Adipocyte (in vitro differentiated cells): ENCODE measurements at regions not wholly inside any gene's neighbourhood (a gene's known extent, or its start where the extent isn't known, plus 50 kb on each side); places are given as distances from the start of the nearest gene placed in this dataset.

Experiments used
- DNase-seq: peaks from one replicate; pipeline ENCODE4 v3.0.0-alpha.2; 2015; ENCODE audit warnings: low read depth
- H3K27me3 ChIP-seq: replicated peaks from 2 replicates; pipeline ENCODE4 v1.7.0; 2013; ENCODE audit warnings: mild to moderate bottlenecking, low read length, moderate library complexity; ENCODE audit not compliant: control insufficient read depth, insufficient read depth
- H3K36me3 ChIP-seq: 2 replicates; pipeline ENCODE4 v1.7.0; 2013; ENCODE audit warnings: low read length, mild to moderate bottlenecking, moderate library complexity; ENCODE audit not compliant: control insufficient read depth, insufficient read depth, severe bottlenecking
- H3K4me1 ChIP-seq: 2 replicates; pipeline ENCODE4 v1.7.0; 2013; ENCODE audit warnings: mild to moderate bottlenecking, low read length, moderate library complexity; ENCODE audit not compliant: control insufficient read depth, insufficient read depth
- H3K4me3 ChIP-seq: 2 replicates; pipeline ENCODE4 v1.7.0; 2013; ENCODE audit warnings: mild to moderate bottlenecking, low read length, moderate library complexity
- H3K9ac ChIP-seq: 2 replicates; pipeline ENCODE4 v1.7.0; 2013; ENCODE audit warnings: mild to moderate bottlenecking, low read length, moderate library complexity
- H3K9me3 ChIP-seq: 2 replicates; pipeline ENCODE4 v1.7.0; 2013; ENCODE audit warnings: mild to moderate bottlenecking, low read length, moderate library complexity; ENCODE audit not compliant: control insufficient read depth

- no peaks in the 10 kb centered on the region for H3K27me3 ChIP-seq
- no peak for DNase-seq
- H3K9me3 ChIP-seq, result no peaks in the 10 kb centered on the region
- H3K4me1 ChIP-seq, result no peaks in the 10 kb centered on the region
- no peak overlapping the region for H3K9ac ChIP-seq
- H3K4me3 ChIP-seq, result no peak overlapping the region
- H3K36me3 ChIP-seq, result no peaks in the 10 kb centered on the region
Measured at GRCh38 chr4:182042945-182043344, 200.3 kb upstream of the TENM3 start.

- Histone ChIP-seq H3K9ac (no peak overlapping the region), H3K4me3 (no peak overlapping the region), H3K36me3 (no peaks in the 10 kb centered on the region), H3K4me1 (no peaks in the 10 kb centered on the region), H3K27me3 (no peaks in the 10 kb centered on the region), H3K9me3 (no peaks in the 10 kb centered on the region)
- DNase-seq, result no peak
Measured at GRCh38 chr4:182048871-182049270, 194.3 kb upstream of the TENM3 start.

GRCh38 chr4:182056866-182057265 is 186.3 kb upstream of the TENM3 start:
- H3K4me3 ChIP-seq, result no peak overlapping the region
- no peak for DNase-seq
- H3K4me1 ChIP-seq, result no peaks in the 10 kb centered on the region
- no peaks in the 10 kb centered on the region for H3K36me3 ChIP-seq
- H3K27me3 ChIP-seq, result no peaks in the 10 kb centered on the region
- no peak overlapping the region for H3K9ac ChIP-seq
- no peaks in the 10 kb centered on the region for H3K9me3 ChIP-seq

- Histone ChIP-seq H3K9me3 (no peaks in the 10 kb centered on the region), H3K27me3 (no peaks in the 10 kb centered on the region), H3K4me3 (peak overlapping the region; percentile 37), H3K4me1 (peaks cover 16% of the 10 kb centered on the region), H3K36me3 (no peaks in the 10 kb centered on the region), H3K9ac (peak overlapping the region; percentile 27)
- peak; percentile 1 for DNase-seq
Measured at GRCh38 chr4:182062458-182062857, 180.7 kb upstream of the TENM3 start.

GRCh38 chr4:182062936-182063335 is 180.3 kb upstream of the TENM3 start:
- H3K27me3 ChIP-seq, result no peaks in the 10 kb centered on the region
- H3K36me3 ChIP-seq, result no peaks in the 10 kb centered on the region
- peak overlapping the region; percentile 37 for H3K4me3 ChIP-seq
- H3K4me1 ChIP-seq, result peaks cover 16% of the 10 kb centered on the region
- H3K9me3 ChIP-seq, result no peaks in the 10 kb centered on the region
- peak overlapping the region; percentile 27 for H3K9ac ChIP-seq
- DNase-seq, result peak; percentile 75

- Histone ChIP-seq H3K9ac (no peak overlapping the region), H3K36me3 (no peaks in the 10 kb centered on the region), H3K27me3 (no peaks in the 10 kb centered on the region), H3K4me3 (no peak overlapping the region), H3K4me1 (peaks cover 16% of the 10 kb centered on the region), H3K9me3 (no peaks in the 10 kb centered on the region)
- DNase-seq, result no peak
Measured at GRCh38 chr4:182063651-182064050, 179.6 kb upstream of the TENM3 start.

GRCh38 chr4:182065255-182065654 is 177.9 kb upstream of the TENM3 start:
- Histone ChIP-seq H3K36me3 (no peaks in the 10 kb centered on the region), H3K4me3 (no peak overlapping the region), H3K4me1 (peaks cover 16% of the 10 kb centered on the region), H3K27me3 (no peaks in the 10 kb centered on the region), H3K9me3 (no peaks in the 10 kb centered on the region), H3K9ac (no peak overlapping the region)
- DNase-seq, result no peak

- Histone ChIP-seq H3K36me3 (no peaks in the 10 kb centered on the region), H3K27me3 (no peaks in the 10 kb centered on the region), H3K9me3 (no peaks in the 10 kb centered on the region), H3K4me1 (peaks cover 16% of the 10 kb centered on the region), H3K9ac (no peak overlapping the region), H3K4me3 (no peak overlapping the region)
- no peak for DNase-seq
Measured at GRCh38 chr4:182066037-182066436, 177.2 kb upstream of the TENM3 start.

- DNase-seq, result no peak
- no peak overlapping the region for H3K9ac ChIP-seq
- H3K9me3 ChIP-seq, result no peaks in the 10 kb centered on the region
- H3K27me3 ChIP-seq, result no peaks in the 10 kb centered on the region
- peaks cover 11% of the 10 kb centered on the region for H3K4me1 ChIP-seq
- H3K36me3 ChIP-seq, result no peaks in the 10 kb centered on the region
- H3K4me3 ChIP-seq, result no peak overlapping the region
Measured at GRCh38 chr4:182067828-182068227, 175.4 kb upstream of the TENM3 start.

GRCh38 chr4:182068920-182069319 is 174.3 kb upstream of the TENM3 start:
- DNase-seq, result no peak
- H3K36me3 ChIP-seq, result no peaks in the 10 kb centered on the region
- peaks cover under 1% of the 10 kb centered on the region for H3K4me1 ChIP-seq
- H3K4me3 ChIP-seq, result no peak overlapping the region
- H3K9ac ChIP-seq, result no peak overlapping the region
- no peaks in the 10 kb centered on the region for H3K27me3 ChIP-seq
- H3K9me3 ChIP-seq, result no peaks in the 10 kb centered on the region

- H3K27me3 ChIP-seq, result no peaks in the 10 kb centered on the region
Measured at GRCh38 chr4:182073278-182073677, 169.9 kb upstream of the TENM3 start.

GRCh38 chr4:182074139-182074538 is 169.1 kb upstream of the TENM3 start:
- H3K36me3 ChIP-seq, result no peaks in the 10 kb centered on the region
- no peaks in the 10 kb centered on the region for H3K27me3 ChIP-seq
- DNase-seq, result no peak
- H3K4me3 ChIP-seq, result no peak overlapping the region
- no peaks in the 10 kb centered on the region for H3K4me1 ChIP-seq
- no peak overlapping the region for H3K9ac ChIP-seq
- H3K9me3 ChIP-seq, result no peaks in the 10 kb centered on the region

More at GRCh38 chr4:182073278-182073677, 169.9 kb upstream of the TENM3 start:
- Histone ChIP-seq H3K9me3 (no peaks in the 10 kb centered on the region), H3K36me3 (no peaks in the 10 kb centered on the region), H3K4me1 (no peaks in the 10 kb centered on the region), H3K4me3 (no peak overlapping the region), H3K9ac (no peak overlapping the region)
- no peak for DNase-seq
